Naive thymus-derived CD4-positive, alpha-beta T cell (primary cell): ENCODE measurements at regions not wholly inside any gene's neighbourhood (a gene's known extent, or its start where the extent isn't known, plus 50 kb on each side); places are given as distances from the start of the nearest gene placed in this dataset.

ENCODE experiments used
- ATAC-seq: fragments of 150-1000 bp; cut with Tn5 transposase; 2 replicates; pipeline ENCODE4 v1.10.0; 2021; ENCODE audit warnings: mild to moderate bottlenecking, moderate library complexity
- CTCF ChIA-PET: fragments of 350-600 bp; sonication (Branson Sonifier 250); formaldehyde crosslinking; loops from one replicate; lab custom pipeline; 2021; ENCODE audit warnings: antibody characterized with exemption; lab: Charles Lee
- POLR2A ChIA-PET: fragments of 350-600 bp; sonication (Branson Sonifier 250); formaldehyde crosslinking; loops from one replicate; lab custom pipeline; 2021; ENCODE audit warnings: antibody characterized with exemption, inconsistent platforms; lab: Charles Lee
- DNase-seq, 9 donors: peaks; one replicate each; pipeline versions ENCODE4 v3.0.0 to v3.0.0-alpha.2; 2020 to 2022; ENCODE audit warnings: mixed read lengths in 1 of 9
- H3K27ac ChIP-seq: one replicate; pipeline ENCODE4 v1.7.0; 2013; ENCODE audit warnings: mild to moderate bottlenecking, low read depth, low read length, moderate library complexity
- H3K27me3 ChIP-seq, 2 donors: one replicate each; pipeline ENCODE4 v1.7.0; 2013; ENCODE audit warnings: low read length in 2 of 2, mild to moderate bottlenecking in 2 of 2, moderate library complexity in 2 of 2; ENCODE audit not compliant: control insufficient read depth in 2 of 2, insufficient read depth in 2 of 2
- H3K36me3 ChIP-seq, 3 experiments: 1 replicate in 2 of 3; 2 replicates in 1 of 3; pipeline ENCODE4 v1.7.0; 2013; ENCODE audit warnings: low read length in 3 of 3, mild to moderate bottlenecking in 3 of 3, moderate library complexity in 1 of 3; ENCODE audit not compliant: insufficient read depth in 3 of 3, control insufficient read depth in 2 of 3
- H3K4me1 ChIP-seq, 2 donors: one replicate each; pipeline ENCODE4 v1.7.0; 2013; ENCODE audit warnings: low read length in 2 of 2, mild to moderate bottlenecking in 2 of 2, moderate library complexity in 1 of 2; ENCODE audit not compliant: control insufficient read depth in 2 of 2, insufficient read depth in 2 of 2
- H3K4me3 ChIP-seq: 2 replicates; pipeline ENCODE4 v1.7.0; 2013; ENCODE audit warnings: mild to moderate bottlenecking, low read length
- H3K9me3 ChIP-seq, 3 experiments: 1 replicate in 2 of 3; 2 replicates in 1 of 3; pipeline ENCODE4 v1.7.0; 2013; ENCODE audit warnings: low read length in 3 of 3; ENCODE audit not compliant: control insufficient read depth in 2 of 3
- H3K27ac Mint-ChIP-seq, 9 donors: one replicate each; pipeline ENCODE4 v1.8.0; 2020 to 2022; ENCODE audit warnings: mixed read lengths in 9 of 9, mild to moderate bottlenecking in 8 of 9, moderate library complexity in 5 of 9, inconsistent platforms in 2 of 9
- H3K27me3 Mint-ChIP-seq, 5 donors: one replicate each; pipeline ENCODE4 v1.8.0; 2021 to 2022; ENCODE audit warnings: mixed read lengths in 5 of 5, mild to moderate bottlenecking in 1 of 5
- H3K36me3 Mint-ChIP-seq, 5 donors: one replicate each; pipeline ENCODE4 v1.8.0; 2020 to 2022; ENCODE audit warnings: mixed read lengths in 5 of 5, mild to moderate bottlenecking in 3 of 5, inconsistent platforms in 1 of 5
- H3K4me1 Mint-ChIP-seq, 7 donors: one replicate each; pipeline ENCODE4 v1.8.0; 2020 to 2022; ENCODE audit warnings: mixed read lengths in 7 of 7, mild to moderate bottlenecking in 3 of 7, inconsistent platforms in 1 of 7
- H3K4me3 Mint-ChIP-seq, 10 donors: one replicate each; pipeline ENCODE4 v1.8.0; 2020 to 2022; ENCODE audit warnings: mild to moderate bottlenecking in 10 of 10, mixed read lengths in 10 of 10, moderate library complexity in 6 of 10, inconsistent platforms in 2 of 10
- H3K9me3 Mint-ChIP-seq, 11 donors: one replicate each; pipeline ENCODE4 v1.8.0; 2020 to 2022; ENCODE audit warnings: mixed read lengths in 11 of 11, mild to moderate bottlenecking in 4 of 11, inconsistent platforms in 1 of 11, moderate library complexity in 1 of 11
- intact Hi-C, 2 donors: fragments of 100-400 bp; cut with micrococcal nuclease; formaldehyde crosslinking; loops; one replicate each; pipeline ENCODE4 v1.15.1; 2023

- no peak for DNase-seq
- CTCF ChIA-PET, result no interaction called here
- no peaks in the 10 kb centered on the region for H3K9me3 ChIP-seq
- H3K4me1 ChIP-seq, result no peaks in the 10 kb centered on the region
- no peak overlapping the region for H3K4me3 ChIP-seq
- ATAC-seq, result no peak
- no peaks in the 10 kb centered on the region for H3K36me3 ChIP-seq
- no peaks in the 10 kb centered on the region for H3K27me3 ChIP-seq
- Mint-ChIP-seq H3K27me3 (no peaks in the 10 kb centered on the region), H3K36me3 (peaks cover 0 to 3% (median 0%) of the 10 kb centered on the region in 5 donors), H3K9me3 (peaks cover 0 to 14% (median 4%) of the 10 kb centered on the region in 11 donors), H3K4me1 (no peaks in the 10 kb centered on the region), H3K27ac (no peak overlapping the region), H3K4me3 (no peak overlapping the region)
- POLR2A ChIA-PET, result no interaction called here
- intact Hi-C loops, result no loop called here
- H3K27ac ChIP-seq, result no peak overlapping the region
Measured at GRCh38 chr5:2902186-2902585, 150.7 kb upstream of the IRX2 start.

GRCh38 chr5:2901511-2901910 is 150.0 kb upstream of the IRX2 start:
- CTCF ChIA-PET, result no interaction called here
- Histone ChIP-seq H3K4me3 (no peak overlapping the region), H3K9me3 (no peaks in the 10 kb centered on the region), H3K4me1 (no peaks in the 10 kb centered on the region), H3K36me3 (no peaks in the 10 kb centered on the region), H3K27ac (no peak overlapping the region), H3K27me3 (no peaks in the 10 kb centered on the region)
- Mint-ChIP-seq H3K4me3 (no peak overlapping the region), H3K9me3 (peaks cover 0 to 14% (median 4%) of the 10 kb centered on the region in 11 donors), H3K27ac (no peak overlapping the region), H3K36me3 (no peaks in the 10 kb centered on the region), H3K4me1 (no peaks in the 10 kb centered on the region), H3K27me3 (no peaks in the 10 kb centered on the region)
- POLR2A ChIA-PET, result no interaction called here
- DNase-seq (no peak), ATAC-seq (no peak)
- intact Hi-C loops, result no loop called here

GRCh38 chr5:2901096-2901495 is 149.6 kb upstream of the IRX2 start:
- Histone ChIP-seq H3K4me3 (no peak overlapping the region), H3K9me3 (no peaks in the 10 kb centered on the region), H3K4me1 (no peaks in the 10 kb centered on the region), H3K27me3 (no peaks in the 10 kb centered on the region), H3K27ac (no peak overlapping the region), H3K36me3 (no peaks in the 10 kb centered on the region)
- CTCF ChIA-PET, result no interaction called here
- Mint-ChIP-seq H3K9me3 (peaks cover 0 to 14% (median 3%) of the 10 kb centered on the region in 11 donors), H3K27me3 (no peaks in the 10 kb centered on the region), H3K4me3 (no peak overlapping the region), H3K4me1 (no peaks in the 10 kb centered on the region), H3K27ac (no peak overlapping the region), H3K36me3 (no peaks in the 10 kb centered on the region)
- no peak for ATAC-seq
- POLR2A ChIA-PET, result no interaction called here
- intact Hi-C loops, result no loop called here
- DNase-seq, result no peak

GRCh38 chr5:2900360-2900759 is 148.9 kb upstream of the IRX2 start:
- CTCF ChIA-PET, result no interaction called here
- Mint-ChIP-seq H3K27me3 (no peaks in the 10 kb centered on the region), H3K4me3 (no peak overlapping the region), H3K27ac (no peak overlapping the region), H3K4me1 (no peaks in the 10 kb centered on the region), H3K9me3 (peaks cover 0 to 13% (median 2%) of the 10 kb centered on the region in 11 donors), H3K36me3 (no peaks in the 10 kb centered on the region)
- H3K36me3 ChIP-seq, result no peaks in the 10 kb centered on the region
- no peaks in the 10 kb centered on the region for H3K9me3 ChIP-seq
- POLR2A ChIA-PET, result no interaction called here
- H3K4me3 ChIP-seq, result no peak overlapping the region
- H3K27me3 ChIP-seq, result no peaks in the 10 kb centered on the region
- DNase-seq, result no peak
- intact Hi-C loops, result no loop called here
- H3K4me1 ChIP-seq, result no peaks in the 10 kb centered on the region
- ATAC-seq, result no peak
- no peak overlapping the region for H3K27ac ChIP-seq

GRCh38 chr5:2899311-2899710 is 147.8 kb upstream of the IRX2 start:
- ATAC-seq (no peak), DNase-seq (no peak)
- intact Hi-C loops, result no loop called here
- CTCF ChIA-PET, result no interaction called here
- Histone ChIP-seq H3K27ac (no peak overlapping the region), H3K4me1 (no peaks in the 10 kb centered on the region), H3K4me3 (no peak overlapping the region), H3K27me3 (no peaks in the 10 kb centered on the region), H3K36me3 (no peaks in the 10 kb centered on the region), H3K9me3 (no peaks in the 10 kb centered on the region)
- Mint-ChIP-seq H3K27me3 (no peaks in the 10 kb centered on the region), H3K27ac (no peak overlapping the region), H3K9me3 (peaks cover 0 to 15% (median 4%) of the 10 kb centered on the region in 11 donors), H3K4me3 (no peak overlapping the region), H3K4me1 (no peaks in the 10 kb centered on the region), H3K36me3 (no peaks in the 10 kb centered on the region)
- POLR2A ChIA-PET, result no interaction called here

- Histone ChIP-seq H3K27ac (no peak overlapping the region), H3K9me3 (no peaks in the 10 kb centered on the region), H3K4me1 (no peaks in the 10 kb centered on the region), H3K4me3 (no peak overlapping the region), H3K27me3 (no peaks in the 10 kb centered on the region), H3K36me3 (no peaks in the 10 kb centered on the region)
- ChIA-PET CTCF (no interaction called here), POLR2A (no interaction called here)
- DNase-seq, result no peak
- ATAC-seq, result no peak
- H3K27ac Mint-ChIP-seq, result no peak overlapping the region
- no peaks in the 10 kb centered on the region for H3K4me1 Mint-ChIP-seq
- H3K36me3 Mint-ChIP-seq, result no peaks in the 10 kb centered on the region
- H3K4me3 Mint-ChIP-seq, result no peak overlapping the region
- peaks cover 0 to 14% (median 4%) of the 10 kb centered on the region in 11 donors for H3K9me3 Mint-ChIP-seq
- intact Hi-C loops, result no loop called here
- H3K27me3 Mint-ChIP-seq, result no peaks in the 10 kb centered on the region
Measured at GRCh38 chr5:2898661-2899060, 147.2 kb upstream of the IRX2 start.

- ATAC-seq, result no peak
- intact Hi-C loops, result no loop called here
- ChIA-PET POLR2A (no interaction called here), CTCF (no interaction called here)
- no peaks in the 10 kb centered on the region for H3K36me3 ChIP-seq
- no peaks in the 10 kb centered on the region for H3K4me1 ChIP-seq
- H3K4me3 ChIP-seq, result no peak overlapping the region
- no peak overlapping the region for H3K27ac Mint-ChIP-seq
- H3K4me1 Mint-ChIP-seq, result no peaks in the 10 kb centered on the region
- H3K27me3 Mint-ChIP-seq, result no peaks in the 10 kb centered on the region
- H3K9me3 Mint-ChIP-seq, result peaks cover 0 to 11% (median 4%) of the 10 kb centered on the region in 11 donors
- no peaks in the 10 kb centered on the region for H3K9me3 ChIP-seq
- H3K36me3 Mint-ChIP-seq, result no peaks in the 10 kb centered on the region
- no peaks in the 10 kb centered on the region for H3K27me3 ChIP-seq
- DNase-seq, result no peak
- no peak overlapping the region for H3K27ac ChIP-seq
- H3K4me3 Mint-ChIP-seq, result no peak overlapping the region
Measured at GRCh38 chr5:2897276-2897961, 145.9 kb upstream of the IRX2 start.
